HG02642 (cell line): ENCODE measurements at regions not wholly inside any gene's neighbourhood (a gene's known extent, or its start where the extent isn't known, plus 50 kb on each side); places are given as distances from the start of the nearest gene placed in this dataset.

Source experiments
- ATAC-seq: cut with Tn5 transposase; IDR thresholded peaks from one replicate; pipeline ENCODE4 v1.9.1; 2021; ENCODE audit warnings: mild to moderate bottlenecking; ENCODE audit not compliant: unreplicated experiment, poor library complexity

DNA sequence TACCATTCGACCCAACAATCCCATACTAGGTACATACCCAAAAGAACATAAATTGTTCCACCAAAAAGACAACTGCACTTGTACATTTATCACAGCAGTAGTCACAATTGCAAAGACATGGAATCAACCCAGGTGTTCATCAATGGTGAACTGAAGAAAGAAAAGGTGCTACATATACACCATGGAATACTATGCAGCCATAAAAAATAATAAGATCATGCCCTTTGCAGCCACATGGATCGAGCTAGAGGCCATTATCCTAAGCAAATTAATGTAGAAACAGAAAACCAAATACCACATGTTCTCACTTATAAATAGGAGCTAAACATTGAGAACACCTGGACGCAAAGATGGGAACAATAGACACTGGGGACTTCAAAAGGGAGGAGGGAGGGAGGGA, 79.3 kb upstream of the NEBL start:
- no peak for ATAC-seq

GRCh38 chr10:20975236-20975635, 78.1 kb upstream of the NEBL start:
- no peak for ATAC-seq

DNA sequence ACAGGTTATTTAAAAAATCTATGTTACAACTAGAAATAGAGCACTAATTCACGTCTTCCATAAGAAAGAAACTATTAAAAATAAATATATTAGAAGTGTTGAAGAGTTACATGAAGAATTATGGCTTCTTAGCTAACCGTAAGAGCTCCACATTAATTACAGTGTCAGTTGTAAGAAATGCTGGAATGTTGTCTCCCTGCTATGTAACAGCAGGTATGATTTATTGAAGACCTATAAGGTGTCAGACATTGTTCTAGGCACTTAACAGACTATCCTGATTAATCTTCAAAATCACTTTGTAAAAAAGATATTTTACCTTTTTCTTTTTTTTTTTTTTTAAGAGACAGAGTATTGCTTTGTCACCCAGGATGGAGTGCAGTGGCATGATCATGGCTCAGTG, 75.8 kb upstream of the NEBL start:
- ATAC-seq: no peak

- ATAC-seq: no peak
Observed at GRCh38 chr10:20971901-20972300, 74.8 kb upstream of the NEBL start.

DNA sequence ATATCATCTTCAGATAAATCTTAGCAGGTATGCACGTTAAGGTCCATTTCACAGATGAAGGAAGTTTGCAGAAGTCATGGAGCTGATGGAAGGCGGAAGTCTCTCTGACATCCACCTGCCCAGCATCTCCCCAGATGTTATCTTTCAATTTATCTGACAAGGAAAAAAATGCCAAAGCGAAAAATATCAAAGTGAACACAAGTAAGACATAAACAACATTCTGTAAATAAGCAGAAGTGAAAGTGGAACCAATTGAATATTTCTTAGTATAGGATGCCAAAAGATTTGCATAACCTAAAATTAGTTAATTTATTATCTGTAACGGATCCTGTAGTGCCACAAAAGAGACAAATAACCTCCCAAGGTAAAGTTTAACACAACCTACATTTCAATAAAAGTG, 73.6 kb upstream of the NEBL start:
- ATAC-seq: peak; percentile 88

GRCh38 chr10:20970044-20970443, 72.9 kb upstream of the NEBL start:
- peak; percentile 8 for ATAC-seq

DNA sequence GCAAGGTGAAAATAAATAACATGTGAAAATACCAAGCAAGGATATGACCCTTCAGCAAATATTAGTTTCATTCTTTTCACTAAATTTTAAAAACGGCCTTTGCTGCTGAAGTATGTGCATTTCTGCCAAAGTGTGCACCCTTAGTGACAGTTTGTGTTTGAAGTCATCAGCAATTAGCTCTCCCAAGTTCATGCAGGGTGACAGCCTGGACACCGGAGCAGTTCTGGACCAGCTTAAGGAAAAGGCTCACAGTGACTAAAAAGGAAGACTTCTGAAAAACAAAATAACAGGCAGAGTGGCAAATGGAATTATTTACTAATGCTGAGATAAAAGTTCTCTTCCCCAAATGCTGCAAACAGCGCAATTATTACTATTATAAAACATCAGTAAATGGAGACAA, 69.3 kb upstream of the NEBL start:
- no peak for ATAC-seq

- no peak for ATAC-seq
Observed at GRCh38 chr10:20963721-20964595, 66.8 kb upstream of the NEBL start.

DNA sequence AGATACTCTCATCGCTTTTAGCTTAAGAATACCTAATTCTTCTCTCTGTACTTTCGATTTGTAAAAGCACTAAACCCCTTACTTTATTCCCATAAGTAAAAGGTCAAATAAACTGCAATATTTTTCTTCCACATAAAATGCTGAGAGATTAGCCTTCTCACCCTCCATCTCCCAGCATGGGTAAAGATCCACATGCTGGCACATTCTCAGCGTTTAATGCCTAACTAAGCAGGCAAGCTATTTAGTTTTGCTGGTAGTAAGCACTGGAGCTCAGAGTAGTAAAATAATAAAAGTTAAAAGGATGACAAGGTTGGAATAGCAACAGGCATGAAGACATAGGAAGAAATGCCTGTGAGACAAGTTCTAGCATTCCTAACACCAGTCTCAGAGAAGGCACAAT, 65.9 kb upstream of the NEBL start:
- ATAC-seq: no peak

DNA sequence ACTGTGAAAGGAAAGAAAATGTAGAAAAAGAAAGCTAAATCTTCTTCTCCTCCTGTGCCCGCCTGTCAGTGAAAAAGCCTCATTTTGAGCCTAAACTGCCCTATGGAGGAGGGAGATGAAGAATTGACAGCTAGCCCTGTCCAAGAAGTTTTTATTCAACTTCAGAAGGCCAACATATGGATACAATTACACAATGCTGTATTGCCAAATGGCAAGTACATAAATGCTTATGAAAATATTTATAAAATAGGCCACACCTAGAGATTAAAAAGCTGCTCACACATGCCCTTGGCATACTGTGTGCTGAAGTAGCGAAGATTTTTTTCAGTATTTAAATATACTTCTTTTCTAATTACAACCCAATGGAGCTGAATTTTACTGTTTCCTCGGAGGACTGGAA, 65.1 kb upstream of the NEBL start:
- no peak for ATAC-seq

DNA sequence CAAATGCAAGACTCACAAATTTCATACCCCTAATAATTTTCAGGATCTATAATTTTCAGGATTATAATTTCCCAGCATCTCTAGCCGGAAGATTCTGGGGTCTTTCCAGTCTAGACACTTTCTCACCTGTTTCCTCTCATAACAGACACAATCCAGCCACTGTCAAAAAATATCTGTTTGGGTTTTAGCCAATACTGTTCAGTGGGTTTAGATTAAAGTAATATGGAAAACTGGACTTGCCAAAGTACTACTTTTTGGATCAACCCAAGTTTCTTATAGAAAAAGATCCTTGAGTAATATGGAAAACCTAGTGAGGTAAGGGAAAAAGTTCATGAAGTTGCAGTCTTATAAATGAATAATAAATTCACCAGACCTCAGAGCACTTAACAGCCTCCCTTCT, 62.1 kb upstream of the NEBL start:
- ATAC-seq: no peak

DNA sequence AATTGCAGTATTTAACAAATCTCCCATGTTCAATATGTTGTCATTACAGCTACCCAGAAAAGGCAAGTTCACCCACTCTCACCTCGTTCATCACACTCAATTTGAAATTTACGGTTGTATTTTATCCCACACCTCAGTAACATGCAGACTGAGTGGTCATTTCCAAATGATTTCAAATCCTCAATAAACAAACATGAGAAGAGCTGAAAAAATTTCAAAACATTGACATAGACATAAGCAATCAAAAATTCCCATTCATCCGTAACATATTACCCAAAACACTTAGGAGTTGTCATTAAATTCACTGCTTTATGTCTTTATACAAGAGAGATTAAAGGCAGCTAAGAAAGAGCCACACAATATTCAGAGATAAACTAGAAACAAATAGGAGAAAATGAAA, 61.7 kb upstream of the NEBL start:
- no peak for ATAC-seq

GRCh38 chr10:20958225-20958624, 61.1 kb upstream of the NEBL start:
- ATAC-seq: no peak

GRCh38 chr10:20957744-20958143, 60.6 kb upstream of the NEBL start:
- ATAC-seq: no peak

DNA sequence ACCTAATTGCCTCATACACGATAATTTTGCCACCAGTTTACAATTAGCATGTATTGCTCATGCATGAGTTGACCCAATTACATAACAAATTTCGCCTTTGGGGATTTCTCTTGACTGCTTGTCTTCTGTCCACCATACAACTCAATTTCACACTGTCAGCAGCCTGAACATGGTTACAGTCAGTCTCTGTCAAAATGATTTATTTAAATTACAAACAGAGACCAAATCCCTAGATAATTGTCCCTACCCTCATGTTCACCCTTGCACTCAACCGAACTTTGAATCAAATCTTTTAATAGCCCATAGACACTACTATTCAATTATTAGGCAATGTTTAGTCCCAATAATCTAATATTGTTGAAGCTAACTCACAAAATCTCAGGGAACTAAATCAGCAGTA, 59.7 kb upstream of the NEBL start:
- ATAC-seq: no peak

DNA sequence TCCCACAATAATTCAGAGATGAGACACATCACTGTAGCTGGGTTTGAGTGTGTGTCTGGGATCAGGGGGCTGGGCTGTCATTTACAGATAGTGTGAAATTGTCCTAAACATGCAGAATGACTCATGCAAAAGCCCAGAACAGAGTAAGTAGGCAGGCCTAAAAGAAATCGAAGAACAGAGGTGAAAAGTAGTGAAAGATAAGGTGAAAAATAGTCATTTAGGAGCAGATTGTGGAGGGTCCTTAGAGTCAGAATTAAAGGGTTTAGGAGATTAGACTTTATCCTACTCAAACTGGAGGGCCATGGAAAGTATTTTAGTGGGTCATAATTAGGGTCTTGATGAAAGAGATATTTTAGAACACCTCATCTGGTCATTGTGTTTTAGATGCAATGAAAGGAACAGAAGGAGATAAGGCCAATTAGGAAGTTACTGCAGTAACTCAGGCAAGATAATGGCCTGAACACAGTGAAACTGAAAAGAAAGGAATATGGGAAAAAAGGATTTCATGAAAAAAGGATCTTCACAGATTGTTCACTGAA, 58.3 kb upstream of the NEBL start:
- ATAC-seq: no peak

- ATAC-seq: no peak
Observed at GRCh38 chr10:20954519-20954918, 57.4 kb upstream of the NEBL start.

DNA sequence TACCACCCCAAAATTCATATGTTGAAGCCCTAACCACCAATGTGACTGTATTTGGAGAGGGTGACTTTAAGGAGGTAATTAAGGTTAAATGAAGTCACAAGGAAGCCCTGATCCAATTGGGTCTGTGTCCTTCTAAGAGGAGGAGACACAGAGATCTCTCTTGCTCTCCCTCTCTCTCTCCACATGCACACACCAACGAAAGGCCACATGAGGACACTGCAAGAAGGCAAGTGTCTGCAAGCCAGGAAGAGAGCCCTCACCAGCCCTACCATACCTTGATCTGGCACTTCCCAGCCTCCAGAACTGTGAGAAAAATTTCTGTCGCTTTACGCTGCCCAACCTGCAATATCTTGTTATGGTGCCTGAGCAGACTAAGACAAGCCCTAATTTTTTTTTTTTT, 56.0 kb upstream of the NEBL start:
- ATAC-seq: no peak

DNA sequence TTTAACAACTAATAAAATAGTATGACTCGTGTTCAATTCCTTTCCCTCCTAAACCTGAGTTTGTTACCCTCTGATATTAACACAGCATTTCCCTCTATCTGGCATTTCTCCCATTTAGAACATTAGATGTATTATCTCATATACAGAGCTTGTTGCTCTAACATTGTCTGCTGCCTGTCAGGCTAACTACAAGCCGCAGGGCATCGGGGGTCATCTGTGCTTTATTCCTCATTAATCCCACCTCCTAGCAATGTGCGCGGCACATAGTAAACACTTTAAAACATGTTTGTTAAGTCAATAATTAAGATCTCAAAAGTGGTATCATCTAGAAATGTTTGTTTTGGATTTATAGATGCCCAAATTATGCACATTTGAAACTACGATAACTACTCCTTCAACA, 52.9 kb upstream of the NEBL start:
- no peak for ATAC-seq

- peak; percentile 76 for ATAC-seq
Observed at GRCh38 chr10:20948686-20949327, 51.7 kb upstream of the NEBL start.
